Bronchial epithelial cell (primary cell): ENCODE measurements at regions not wholly inside any gene's neighbourhood (a gene's known extent, or its start where the extent isn't known, plus 50 kb on each side); places are given as distances from the start of the nearest gene placed in this dataset.

Experiments
- DNase-seq: peaks from one replicate; pipeline ENCODE4 v3.0.0-alpha.2; 2010; ENCODE audit warnings: low read depth
- FAIRE-seq: peaks from 2 replicates; lab custom pipeline; 2011; peaks lifted over from hg19 to GRCh38; lab: Jason Lieb, UNC
- H3K27me3 ChIP-seq: 2 replicates; pipeline ENCODE4 v1.5.1; 2011; ENCODE audit warnings: low read length; ENCODE audit not compliant: control insufficient read depth, insufficient read depth
- H3K36me3 ChIP-seq: 2 replicates; pipeline ENCODE4 v1.5.1; 2011; ENCODE audit warnings: low read length; ENCODE audit not compliant: control insufficient read depth, insufficient read depth
- H3K4me3 ChIP-seq: 2 replicates; pipeline ENCODE4 v1.5.1; 2011; ENCODE audit warnings: mild to moderate bottlenecking, low read depth, low read length, control low read depth
- CTCF ChIP-seq: IDR thresholded peaks from 2 replicates; pipeline ENCODE4 v1.5.1; 2011; ENCODE audit warnings: mild to moderate bottlenecking, moderate library complexity, low read length, control low read depth, inconsistent platforms; ENCODE audit not compliant: insufficient read depth, severe bottlenecking

GRCh38 chr2:102078773-102079172, 63.8 kb upstream of the IL1R1 start:
- TF ChIP-seq CTCF: no peak
- DNase-seq (no peak), FAIRE-seq (no peak)
- H3K36me3 ChIP-seq: no peaks in the 10 kb centered on the region
- no peaks in the 10 kb centered on the region for H3K27me3 ChIP-seq
- H3K4me3 ChIP-seq: no peak overlapping the region

GRCh38 chr2:102080451-102081242, 61.9 kb upstream of the IL1R1 start:
- no peaks in the 10 kb centered on the region for H3K36me3 ChIP-seq
- FAIRE-seq: no peak
- no peak for TF ChIP-seq CTCF
- DNase-seq: peak; percentile 74
- no peak overlapping the region for H3K4me3 ChIP-seq
- H3K27me3 ChIP-seq: no peaks in the 10 kb centered on the region

- DNase-seq: no peak
- Histone ChIP-seq H3K27me3 (no peaks in the 10 kb centered on the region), H3K4me3 (no peak overlapping the region), H3K36me3 (no peaks in the 10 kb centered on the region)
- TF ChIP-seq CTCF: no peak
- FAIRE-seq: peak; percentile 75
Measured at GRCh38 chr2:102081243-102081522, 61.4 kb upstream of the IL1R1 start.

GRCh38 chr2:102081606-102082005, 60.9 kb upstream of the IL1R1 start:
- Histone ChIP-seq H3K36me3 (no peaks in the 10 kb centered on the region), H3K27me3 (no peaks in the 10 kb centered on the region), H3K4me3 (no peak overlapping the region)
- FAIRE-seq (no peak), DNase-seq (no peak)
- no peak for TF ChIP-seq CTCF

GRCh38 chr2:102082571-102083392, 59.8 kb upstream of the IL1R1 start:
- FAIRE-seq (peak; percentile 92), DNase-seq (peak; percentile 95)
- no peak for TF ChIP-seq CTCF
- Histone ChIP-seq H3K36me3 (no peaks in the 10 kb centered on the region), H3K27me3 (no peaks in the 10 kb centered on the region), H3K4me3 (no peak overlapping the region)
